ENCODE measurements at regions not wholly inside any gene's neighbourhood (a gene's known extent, or its start where the extent isn't known, plus 50 kb on each side); places are given as distances from the start of the nearest gene placed in this dataset.
"Not testable (repeated sequence)": the region's sequence is repeated elsewhere in the genome, so short reads cannot be mapped to it uniquely, and the experiment has no call there.

DNA sequence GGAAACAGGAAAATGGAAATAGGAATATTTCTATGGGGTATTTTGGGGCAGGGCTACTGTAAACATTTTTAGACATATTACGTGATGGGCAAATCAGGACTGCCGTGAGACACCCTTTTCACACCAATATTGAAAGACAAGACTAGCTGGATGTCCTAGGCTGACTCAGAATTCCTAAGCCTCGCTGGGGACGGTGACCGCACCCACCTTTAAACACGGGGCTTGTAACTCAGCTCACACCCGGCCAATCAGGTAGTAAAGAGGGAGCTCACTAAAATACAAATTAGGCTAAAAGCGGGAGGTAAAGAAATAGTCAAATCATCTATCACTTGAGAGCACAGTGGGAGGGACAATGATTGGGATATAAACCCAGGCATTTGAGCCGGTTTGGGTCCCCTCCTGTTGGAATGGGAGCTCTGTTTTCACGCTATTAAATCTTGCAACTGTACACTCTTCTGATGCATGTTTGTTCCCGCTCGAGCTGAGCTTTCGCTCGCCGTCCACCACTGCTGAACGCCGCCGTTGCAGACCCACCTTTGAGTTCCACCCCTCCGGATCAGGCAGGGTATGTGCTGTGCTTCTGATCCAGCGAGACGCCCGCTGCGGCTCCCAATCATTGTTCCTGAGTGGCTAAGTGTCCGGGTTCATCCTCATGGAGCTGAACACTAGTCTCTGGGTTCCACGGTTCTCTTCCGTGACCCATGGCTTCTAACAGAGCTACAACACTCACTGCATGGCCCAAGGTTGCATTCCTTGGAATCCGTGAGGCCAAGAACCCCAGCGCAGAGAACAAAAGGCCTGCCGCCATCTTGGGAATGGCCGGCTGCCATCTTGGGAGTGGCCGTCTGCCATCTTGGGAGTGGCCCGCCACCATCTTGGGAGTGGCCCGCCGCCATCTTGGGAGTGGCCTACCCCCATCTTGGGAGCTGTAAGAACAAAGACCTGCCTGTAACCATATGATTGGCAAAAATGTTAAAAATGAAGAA lies 152.6 kb downstream of the CRLF2 start:
- no peak for DNase-seq (ENCODE audit: low read depth in 4 of 4, low spot score in 1 of 4)

DNA sequence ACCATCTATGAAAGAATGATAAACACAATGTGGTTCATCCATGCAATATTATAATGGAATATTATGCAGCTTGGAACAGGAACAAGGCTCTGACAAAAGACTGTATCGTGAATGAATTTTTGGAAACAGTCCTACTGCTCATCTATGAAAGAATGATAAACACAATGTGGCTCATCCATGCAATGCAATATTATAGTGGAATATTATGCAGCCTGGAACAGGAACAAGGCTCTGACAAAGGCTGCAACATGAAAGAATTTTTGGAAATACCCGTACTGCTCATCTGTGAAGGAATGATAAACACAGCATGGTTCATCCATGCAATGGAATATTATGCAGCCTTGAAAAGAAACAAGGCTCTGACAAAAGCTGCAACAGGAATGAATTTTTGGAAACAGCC lies 158.8 kb downstream of the CRLF2 start:
- not testable (repeated sequence) for DNase-seq (ENCODE audit: low read depth in 4 of 4, low spot score in 1 of 4)

DNA sequence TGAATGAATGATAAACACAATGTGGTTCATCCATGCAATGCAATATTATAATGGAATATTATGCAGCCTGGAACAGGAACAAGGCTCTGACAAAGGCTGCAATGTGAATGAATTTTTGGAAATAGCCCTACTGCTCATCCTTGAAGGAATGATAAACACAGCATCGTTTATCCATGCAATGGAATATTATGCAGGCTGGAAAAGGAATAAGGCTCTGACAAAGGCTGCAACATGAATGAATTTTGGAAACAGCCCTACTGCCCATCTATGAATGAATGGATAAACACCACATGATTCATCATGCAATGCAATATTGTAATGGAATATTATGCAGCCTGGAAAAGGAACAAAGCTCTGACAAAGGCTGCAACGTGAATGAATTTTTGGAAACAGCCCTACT lies 159.4 kb downstream of the CRLF2 start:
- no peak for DNase-seq (ENCODE audit: low read depth in 4 of 4, low spot score in 1 of 4)

GRCh38 chrX:1052021-1052420 lies 160.4 kb downstream of the CRLF2 start:
- no peak for DNase-seq (ENCODE audit: low read depth in 4 of 4, low spot score in 1 of 4)

DNA sequence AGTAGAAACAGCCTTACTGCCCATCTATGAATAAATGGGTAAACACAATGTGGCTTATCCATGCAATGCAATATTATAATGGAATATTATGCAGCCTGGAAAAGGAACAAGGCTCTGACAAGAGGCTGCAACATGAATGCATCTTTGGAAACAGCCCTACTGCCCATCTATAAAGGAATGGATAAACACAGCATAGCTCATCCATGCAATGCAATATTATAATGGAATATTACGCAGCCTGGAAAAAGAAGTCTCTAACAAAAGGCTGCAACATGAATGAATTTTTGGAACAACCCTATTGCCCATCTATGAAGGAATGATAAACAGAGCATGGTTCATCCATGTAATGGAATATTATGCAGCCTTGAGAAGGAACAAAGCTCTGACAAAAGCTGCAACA lies 161.0 kb downstream of the CRLF2 start:
- no peak for DNase-seq (ENCODE audit: low read depth in 4 of 4, low spot score in 1 of 4)

DNA sequence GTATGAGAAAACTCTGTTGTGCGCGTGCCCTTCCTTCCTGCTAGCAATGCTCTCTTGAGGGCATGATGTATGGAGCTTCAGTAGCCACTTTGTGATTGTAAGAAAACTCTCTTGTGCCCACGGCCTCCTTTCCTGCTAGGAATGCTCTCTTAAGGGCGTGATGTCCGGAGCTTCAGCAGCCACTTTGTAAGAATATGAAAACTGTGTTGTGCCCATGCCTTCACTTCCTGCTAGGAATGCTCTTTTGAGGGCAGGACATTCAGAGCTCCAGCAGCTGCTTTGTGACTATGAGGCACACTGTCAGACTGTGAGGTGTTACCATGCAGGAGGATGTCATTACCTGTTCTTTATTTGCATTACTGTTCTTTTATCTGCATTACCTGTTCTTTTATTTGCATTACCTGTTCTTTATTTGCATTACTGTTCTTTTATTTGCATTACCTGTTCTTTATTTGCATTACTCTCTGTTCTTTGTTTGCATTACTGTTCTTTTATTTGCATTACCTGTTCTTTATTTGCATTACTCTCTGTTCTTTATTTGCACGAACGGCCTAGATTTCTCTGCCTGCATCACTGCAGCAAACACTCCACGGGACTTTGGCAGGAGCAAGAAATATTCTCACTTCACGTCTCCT lies 166.7 kb downstream of the CRLF2 start:
- no peak for DNase-seq (ENCODE audit: low read depth in 4 of 4, low spot score in 1 of 4)

- DNase-seq (ENCODE audit: low read depth in 4 of 4, low spot score in 1 of 4) = no peak
These were observed 171.4 kb downstream of the CRLF2 start for GRCh38 chrX:1041091-1041490.

- DNase-seq (ENCODE audit: low read depth in 4 of 4, low spot score in 1 of 4) = not testable (repeated sequence)
These were observed 176.5 kb downstream of the CRLF2 start for GRCh38 chrX:1035931-1036330.

GRCh38 chrX:1035206-1035605 lies 177.2 kb downstream of the CRLF2 start:
- no peak for DNase-seq (ENCODE audit: low read depth in 4 of 4, low spot score in 1 of 4)

- no peak for DNase-seq (ENCODE audit: low read depth in 4 of 4, low spot score in 1 of 4)
These were observed 177.7 kb downstream of the CRLF2 start for GRCh38 chrX:1034717-1035116.

GRCh38 chrX:1031521-1032430 lies 180.7 kb downstream of the CRLF2 start:
- no peak for DNase-seq (ENCODE audit: low read depth in 4 of 4, low spot score in 1 of 4)

GRCh38 chrX:1029494-1029893 lies 183.0 kb downstream of the CRLF2 start:
- no peak for DNase-seq (ENCODE audit: low read depth in 4 of 4, low spot score in 1 of 4)

DNA sequence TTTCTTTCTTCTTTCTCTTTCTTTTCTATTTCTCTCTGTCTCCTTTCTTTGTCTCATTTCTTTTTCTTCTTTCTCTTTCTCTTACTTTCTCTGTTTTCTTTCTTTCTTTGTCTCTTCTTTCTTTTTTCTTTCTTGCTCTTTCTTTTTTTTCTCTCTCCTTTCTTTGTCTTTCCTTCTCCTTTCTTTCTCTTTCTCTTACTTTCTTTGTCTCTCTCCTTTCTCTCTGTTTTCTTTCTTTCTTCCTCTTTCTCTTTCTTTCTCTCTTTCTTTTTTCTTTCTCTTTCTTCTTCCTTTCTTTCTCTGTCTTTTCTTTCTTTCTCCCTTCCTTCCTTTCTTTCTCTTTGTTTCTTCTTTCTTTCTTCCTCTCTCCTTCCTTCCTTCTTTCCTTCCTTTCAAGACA lies 184.8 kb downstream of the CRLF2 start:
- DNase-seq (ENCODE audit: low read depth in 4 of 4, low spot score in 1 of 4) = no peak

- no peak for DNase-seq (ENCODE audit: low read depth in 4 of 4, low spot score in 1 of 4)
These were observed 185.3 kb downstream of the CRLF2 start for GRCh38 chrX:1027133-1027532.

DNA sequence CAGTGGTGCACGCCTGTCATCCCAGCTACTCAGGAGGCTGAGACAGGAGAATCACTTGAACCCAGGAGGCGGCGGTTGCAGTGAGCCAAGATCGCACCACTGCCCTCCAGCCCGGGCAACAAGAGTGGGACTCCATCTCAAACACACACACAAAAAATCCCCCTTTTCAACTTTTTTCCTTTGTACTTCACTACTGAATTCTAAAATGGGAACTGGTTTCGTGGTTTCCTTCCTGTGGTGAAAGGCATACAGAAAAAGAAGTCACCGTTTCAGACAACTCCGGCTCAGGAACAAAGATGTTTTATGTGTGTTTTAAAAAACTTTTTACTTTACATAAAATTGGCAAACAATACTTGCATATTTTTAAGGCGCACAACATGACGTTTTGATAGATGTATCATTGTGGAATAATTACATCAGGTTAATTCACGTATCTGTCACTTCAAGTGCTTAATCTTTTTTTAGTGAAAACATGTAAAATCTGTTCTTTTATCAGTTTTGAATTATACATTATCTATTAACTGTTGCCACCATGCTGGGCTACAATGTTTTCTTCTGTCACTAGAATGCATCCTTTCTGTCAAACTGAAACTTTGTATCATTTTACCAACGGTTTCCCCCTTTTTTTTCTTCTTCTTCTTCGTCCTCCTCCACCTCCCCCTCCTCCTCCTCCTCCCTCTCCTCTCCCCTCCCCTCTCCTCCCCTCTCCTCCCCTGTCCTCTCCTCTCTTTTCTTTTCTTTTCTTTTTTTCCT lies 186.0 kb downstream of the CRLF2 start:
- no peak for DNase-seq (ENCODE audit: low read depth in 4 of 4, low spot score in 1 of 4)

GRCh38 chrX:1025413-1025812 lies 187.0 kb downstream of the CRLF2 start:
- no peak for DNase-seq (ENCODE audit: low read depth in 4 of 4, low spot score in 1 of 4)

GRCh38 chrX:1023676-1024075 lies 188.8 kb downstream of the CRLF2 start:
- DNase-seq (ENCODE audit: low read depth in 4 of 4, low spot score in 1 of 4) = no peak

DNA sequence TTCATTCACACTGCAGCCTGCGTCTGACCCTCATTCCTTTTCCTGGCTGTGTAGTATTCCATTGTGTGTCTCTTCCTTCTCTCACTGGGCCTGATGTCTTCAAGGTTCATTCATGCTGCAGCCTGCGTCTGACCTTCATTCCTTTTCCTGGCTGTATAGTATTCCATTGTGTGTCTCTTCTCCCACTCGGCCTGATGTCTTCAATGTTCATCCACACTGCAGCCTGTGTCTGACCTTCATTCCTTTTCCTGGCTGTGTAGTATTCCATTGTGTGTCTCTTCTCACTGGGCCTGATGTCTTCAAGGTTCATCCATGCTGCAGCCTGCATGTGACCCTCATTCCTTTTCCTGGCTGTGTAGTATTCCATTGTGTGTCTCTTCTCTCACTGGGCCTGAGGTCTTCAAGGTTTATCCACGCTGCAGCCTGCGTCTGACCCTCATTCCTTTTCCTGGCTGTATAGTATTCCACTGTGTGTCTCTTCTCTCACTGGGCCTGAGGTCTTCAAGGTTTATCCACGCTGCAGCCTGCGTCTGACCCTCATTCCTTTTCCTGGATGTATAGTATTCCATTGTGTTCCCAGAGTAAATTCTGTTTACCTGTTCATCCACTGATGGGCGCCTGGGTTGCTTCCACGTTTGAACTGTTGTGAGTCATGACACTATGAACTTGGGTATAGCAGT lies 191.0 kb downstream of the CRLF2 start:
- DNase-seq (ENCODE audit: low read depth in 4 of 4, low spot score in 1 of 4) = not testable (repeated sequence)

- no peak for DNase-seq (ENCODE audit: low read depth in 4 of 4, low spot score in 1 of 4)
These were observed 191.7 kb downstream of the CRLF2 start for GRCh38 chrX:1020634-1021166.

GRCh38 chrX:1016926-1017325 lies 195.5 kb downstream of the CRLF2 start:
- not testable (repeated sequence) for DNase-seq (ENCODE audit: low read depth in 4 of 4, low spot score in 1 of 4)
